PC-9 (cell line): ENCODE measurements at regions not wholly inside any gene's neighbourhood (a gene's known extent, or its start where the extent isn't known, plus 50 kb on each side); places are given as distances from the start of the nearest gene placed in this dataset.

Experiments used
- CTCF ChIP-seq: fragments of 200-600 bp; sonication (generic); conservative IDR thresholded peaks from 2 replicates; pipeline ENCODE4 v1.6.1; 2017; ENCODE audit warnings: mixed run types, antibody characterized with exemption, mild to moderate bottlenecking, moderate library complexity
- EZH2 ChIP-seq: fragments of 200-600 bp; sonication (generic); IDR thresholded peaks from 2 replicates; pipeline ENCODE4 v1.8.0; 2017; ENCODE audit warnings: antibody characterized with exemption, low read depth

DNA sequence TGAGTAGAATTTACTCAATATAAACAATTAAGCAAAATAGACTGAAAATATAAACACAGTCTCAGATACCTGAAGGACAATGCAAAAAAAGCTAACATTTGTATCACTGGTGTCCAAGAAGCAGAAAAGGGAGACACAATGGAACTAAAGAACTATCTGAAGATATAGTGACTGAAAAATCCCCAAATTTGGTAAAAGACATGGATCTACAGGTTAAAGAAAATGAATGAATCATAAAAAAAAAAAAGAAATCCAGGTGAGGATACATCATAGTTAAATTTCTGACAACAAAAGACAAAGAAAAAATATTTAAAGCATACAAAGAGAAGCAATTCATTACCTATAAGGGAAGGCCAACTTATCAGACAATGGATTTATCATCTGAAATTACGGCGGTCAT, 114.7 kb upstream of the PPP1R3A start:
- TF ChIP-seq CTCF (no peak), EZH2 (no peak)
